ENCODE measurements at regions not wholly inside any gene's neighbourhood (a gene's known extent, or its start where the extent isn't known, plus 50 kb on each side); places are given as distances from the start of the nearest gene placed in this dataset.
"Not testable (repeated sequence)": the region's sequence is repeated elsewhere in the genome, so short reads cannot be mapped to it uniquely, and the experiment has no call there.

GRCh38 chr6:12535586-12536314 is 180.8 kb upstream of the PHACTR1 start:
- Histone ChIP-seq H3K9me3 (ENCODE audit: control insufficient read depth in 2 of 2, insufficient read depth in 1 of 2, low read length in 1 of 2) (no peaks in the 10 kb centered on the region), H3K4me3 (ENCODE audit: low read length in 2 of 2) (no peak overlapping the region), H3K27me3 (ENCODE audit: control insufficient read depth in 2 of 2, insufficient read depth in 1 of 2, low read length in 1 of 2) (no peaks in the 10 kb centered on the region), H3K4me1 (ENCODE audit: control insufficient read depth in 2 of 2, insufficient read depth in 2 of 2, low read length in 2 of 2) (no peaks in the 10 kb centered on the region), H3K36me3 (ENCODE audit: control insufficient read depth in 2 of 2, insufficient read depth in 2 of 2, low read length in 1 of 2) (no peaks in the 10 kb centered on the region), H3K27ac (ENCODE audit: low read depth in 1 of 2, low read length in 1 of 2) (no peak overlapping the region)
- DNase-seq (ENCODE audit: low read depth in 6 of 9, low spot score in 9 of 9): no peak
- WGBS: 97% methylated on average over 3 of the region's 3 CpGs

- H3K36me3 ChIP-seq (ENCODE audit: control insufficient read depth in 2 of 2, insufficient read depth in 2 of 2, low read length in 1 of 2): no peaks in the 10 kb centered on the region
- H3K9me3 ChIP-seq (ENCODE audit: control insufficient read depth in 2 of 2, insufficient read depth in 1 of 2, low read length in 1 of 2): no peaks in the 10 kb centered on the region
- no peaks in the 10 kb centered on the region for H3K27me3 ChIP-seq (ENCODE audit: control insufficient read depth in 2 of 2, insufficient read depth in 1 of 2, low read length in 1 of 2)
- no peaks in the 10 kb centered on the region for H3K4me1 ChIP-seq (ENCODE audit: control insufficient read depth in 2 of 2, insufficient read depth in 2 of 2, low read length in 2 of 2)
- H3K27ac ChIP-seq (ENCODE audit: low read depth in 1 of 2, low read length in 1 of 2): no peak overlapping the region
- DNase-seq (ENCODE audit: low read depth in 6 of 9, low spot score in 9 of 9): no peak
- no peak overlapping the region for H3K4me3 ChIP-seq (ENCODE audit: low read length in 2 of 2)
- 67% methylated on average over 5 of the region's 5 CpGs for WGBS
These were observed 180.2 kb upstream of the PHACTR1 start for GRCh38 chr6:12536416-12536815.

- no peak overlapping the region for H3K4me3 ChIP-seq (ENCODE audit: low read length in 2 of 2)
- no peaks in the 10 kb centered on the region for H3K36me3 ChIP-seq (ENCODE audit: control insufficient read depth in 2 of 2, insufficient read depth in 2 of 2, low read length in 1 of 2)
- 89% methylated on average over 5 of the region's 5 CpGs for WGBS
- no peak for DNase-seq (ENCODE audit: low read depth in 6 of 9, low spot score in 9 of 9)
- H3K9me3 ChIP-seq (ENCODE audit: control insufficient read depth in 2 of 2, insufficient read depth in 1 of 2, low read length in 1 of 2): no peaks in the 10 kb centered on the region
- no peaks in the 10 kb centered on the region for H3K4me1 ChIP-seq (ENCODE audit: control insufficient read depth in 2 of 2, insufficient read depth in 2 of 2, low read length in 2 of 2)
- H3K27me3 ChIP-seq (ENCODE audit: control insufficient read depth in 2 of 2, insufficient read depth in 1 of 2, low read length in 1 of 2): no peaks in the 10 kb centered on the region
- no peak overlapping the region for H3K27ac ChIP-seq (ENCODE audit: low read depth in 1 of 2, low read length in 1 of 2)
These were observed 179.2 kb upstream of the PHACTR1 start for GRCh38 chr6:12537389-12537788.

- DNase-seq (ENCODE audit: low read depth in 6 of 9, low spot score in 9 of 9): no peak
- H3K4me1 ChIP-seq (ENCODE audit: control insufficient read depth in 2 of 2, insufficient read depth in 2 of 2, low read length in 2 of 2): no peaks in the 10 kb centered on the region
- WGBS: 85% methylated on average over 9 of the region's 9 CpGs
- no peaks in the 10 kb centered on the region for H3K9me3 ChIP-seq (ENCODE audit: control insufficient read depth in 2 of 2, insufficient read depth in 1 of 2, low read length in 1 of 2)
- H3K27me3 ChIP-seq (ENCODE audit: control insufficient read depth in 2 of 2, insufficient read depth in 1 of 2, low read length in 1 of 2): no peaks in the 10 kb centered on the region
- H3K36me3 ChIP-seq (ENCODE audit: control insufficient read depth in 2 of 2, insufficient read depth in 2 of 2, low read length in 1 of 2): no peaks in the 10 kb centered on the region
- H3K27ac ChIP-seq (ENCODE audit: low read depth in 1 of 2, low read length in 1 of 2): no peak overlapping the region
- no peak overlapping the region for H3K4me3 ChIP-seq (ENCODE audit: low read length in 2 of 2)
These were observed 177.6 kb upstream of the PHACTR1 start for GRCh38 chr6:12538881-12539357.

- H3K36me3 ChIP-seq (ENCODE audit: control insufficient read depth in 2 of 2, insufficient read depth in 2 of 2, low read length in 1 of 2); H3K9me3 ChIP-seq (ENCODE audit: control insufficient read depth in 2 of 2, insufficient read depth in 1 of 2, low read length in 1 of 2); H3K4me1 ChIP-seq (ENCODE audit: control insufficient read depth in 2 of 2, insufficient read depth in 2 of 2, low read length in 2 of 2); DNase-seq (ENCODE audit: low read depth in 6 of 9, low spot score in 9 of 9); H3K27ac ChIP-seq (ENCODE audit: low read depth in 1 of 2, low read length in 1 of 2); H3K4me3 ChIP-seq (ENCODE audit: low read length in 2 of 2); H3K27me3 ChIP-seq (ENCODE audit: control insufficient read depth in 2 of 2, insufficient read depth in 1 of 2, low read length in 1 of 2): not testable (repeated sequence)
- 88% methylated on average over 4 of the region's 4 CpGs for WGBS
These were observed 174.1 kb upstream of the PHACTR1 start for GRCh38 chr6:12542319-12543115.

- H3K27ac ChIP-seq (ENCODE audit: low read depth in 1 of 2, low read length in 1 of 2): no peak overlapping the region
- H3K9me3 ChIP-seq (ENCODE audit: control insufficient read depth in 2 of 2, insufficient read depth in 1 of 2, low read length in 1 of 2): no peaks in the 10 kb centered on the region
- H3K36me3 ChIP-seq (ENCODE audit: control insufficient read depth in 2 of 2, insufficient read depth in 2 of 2, low read length in 1 of 2): no peaks in the 10 kb centered on the region
- WGBS: 92% methylated on average over 5 of the region's 5 CpGs
- H3K4me3 ChIP-seq (ENCODE audit: low read length in 2 of 2): no peak overlapping the region
- no peaks in the 10 kb centered on the region for H3K4me1 ChIP-seq (ENCODE audit: control insufficient read depth in 2 of 2, insufficient read depth in 2 of 2, low read length in 2 of 2)
- no peaks in the 10 kb centered on the region for H3K27me3 ChIP-seq (ENCODE audit: control insufficient read depth in 2 of 2, insufficient read depth in 1 of 2, low read length in 1 of 2)
- DNase-seq (ENCODE audit: low read depth in 6 of 9, low spot score in 9 of 9): no peak
These were observed 172.6 kb upstream of the PHACTR1 start for GRCh38 chr6:12543953-12544352.

- DNase-seq (ENCODE audit: low read depth in 6 of 9, low spot score in 9 of 9): no peak
- Histone ChIP-seq H3K4me1 (ENCODE audit: control insufficient read depth in 2 of 2, insufficient read depth in 2 of 2, low read length in 2 of 2) (no peaks in the 10 kb centered on the region), H3K27me3 (ENCODE audit: control insufficient read depth in 2 of 2, insufficient read depth in 1 of 2, low read length in 1 of 2) (no peaks in the 10 kb centered on the region), H3K36me3 (ENCODE audit: control insufficient read depth in 2 of 2, insufficient read depth in 2 of 2, low read length in 1 of 2) (no peaks in the 10 kb centered on the region), H3K27ac (ENCODE audit: low read depth in 1 of 2, low read length in 1 of 2) (no peak overlapping the region), H3K9me3 (ENCODE audit: control insufficient read depth in 2 of 2, insufficient read depth in 1 of 2, low read length in 1 of 2) (no peaks in the 10 kb centered on the region), H3K4me3 (ENCODE audit: low read length in 2 of 2) (no peak overlapping the region)
- WGBS: 92% methylated on average over 3 of the region's 3 CpGs
These were observed 171.6 kb upstream of the PHACTR1 start for GRCh38 chr6:12544821-12545565.

- Histone ChIP-seq H3K4me1 (ENCODE audit: control insufficient read depth in 2 of 2, insufficient read depth in 2 of 2, low read length in 2 of 2) (no peaks in the 10 kb centered on the region), H3K9me3 (ENCODE audit: control insufficient read depth in 2 of 2, insufficient read depth in 1 of 2, low read length in 1 of 2) (no peaks in the 10 kb centered on the region), H3K4me3 (ENCODE audit: low read length in 2 of 2) (no peak overlapping the region), H3K27me3 (ENCODE audit: control insufficient read depth in 2 of 2, insufficient read depth in 1 of 2, low read length in 1 of 2) (no peaks in the 10 kb centered on the region), H3K27ac (ENCODE audit: low read depth in 1 of 2, low read length in 1 of 2) (no peak overlapping the region), H3K36me3 (ENCODE audit: control insufficient read depth in 2 of 2, insufficient read depth in 2 of 2, low read length in 1 of 2) (no peaks in the 10 kb centered on the region)
- WGBS: 93% methylated on average over 2 of the region's 2 CpGs
- DNase-seq (ENCODE audit: low read depth in 6 of 9, low spot score in 9 of 9): no peak
These were observed 170.8 kb upstream of the PHACTR1 start for GRCh38 chr6:12545619-12546409.
